Neural progenitor cell (in vitro differentiated cells): ENCODE measurements at regions not wholly inside any gene's neighbourhood (a gene's known extent, or its start where the extent isn't known, plus 50 kb on each side); places are given as distances from the start of the nearest gene placed in this dataset.

Source experiments
- DNase-seq: peaks from one replicate; pipeline ENCODE4 v3.0.0-alpha.2; 2016; ENCODE audit warnings: low spot score
- H2AFZ ChIP-seq: fragments of 200-600 bp; sonication (generic); replicated peaks from 2 replicates; pipeline ENCODE4 v1.6.1; 2016; ENCODE audit warnings: antibody characterized with exemption
- H3F3A ChIP-seq: fragments of 200-600 bp; sonication (generic); 2 replicates; pipeline ENCODE4 v1.6.1; 2016; ENCODE audit warnings: antibody characterized with exemption, low read depth
- H3K27ac ChIP-seq: fragments of 200-600 bp; sonication (generic); 2 replicates; pipeline ENCODE4 v1.5.1; 2016; ENCODE audit warnings: mild to moderate bottlenecking
- H3K27me3 ChIP-seq: fragments of 200-600 bp; sonication (generic); 2 replicates; pipeline ENCODE4 v1.6.1; 2016; ENCODE audit warnings: mild to moderate bottlenecking, moderate library complexity
- H3K36me3 ChIP-seq: fragments of 200-600 bp; sonication (generic); 2 replicates; pipeline ENCODE4 v1.5.1; 2016
- H3K4me1 ChIP-seq: fragments of 200-600 bp; sonication (generic); 2 replicates; pipeline ENCODE4 v1.6.1; 2016; ENCODE audit warnings: mixed run types
- H3K4me2 ChIP-seq: fragments of 200-600 bp; sonication (generic); 2 replicates; pipeline ENCODE4 v1.6.1; 2016
- H3K4me3 ChIP-seq: fragments of 200-600 bp; sonication (generic); 2 replicates; pipeline ENCODE4 v1.5.1; 2016
- H3K79me2 ChIP-seq: fragments of 200-600 bp; sonication (generic); 2 replicates; pipeline ENCODE4 v1.6.1; 2016; ENCODE audit warnings: low read depth
- H3K9ac ChIP-seq: fragments of 200-600 bp; sonication (generic); 2 replicates; pipeline ENCODE4 v1.6.1; 2016
- H3K9me3 ChIP-seq: fragments of 200-600 bp; sonication (generic); 2 replicates; pipeline ENCODE4 v1.5.1; 2016; ENCODE audit warnings: low read depth
- H4K20me1 ChIP-seq: fragments of 200-600 bp; sonication (generic); 2 replicates; pipeline ENCODE4 v1.6.1; 2016; ENCODE audit warnings: low read depth
- H3K27ac Mint-ChIP-seq: 3 replicates; pipeline ENCODE4 v1.8.0; 2021; ENCODE audit warnings: mixed read lengths
- H3K27me3 Mint-ChIP-seq: 2 replicates; pipeline ENCODE4 v1.8.0; 2022; ENCODE audit warnings: low read depth, mild to moderate bottlenecking, inconsistent platforms, moderate library complexity, mixed read lengths; ENCODE audit not compliant: insufficient read depth
- H3K36me3 Mint-ChIP-seq: 3 replicates; pipeline ENCODE4 v1.8.0; 2021; ENCODE audit warnings: mixed read lengths
- H3K4me1 Mint-ChIP-seq: 3 replicates; pipeline ENCODE4 v1.8.0; 2021; ENCODE audit warnings: mixed read lengths
- H3K4me3 Mint-ChIP-seq: 3 replicates; pipeline ENCODE4 v1.8.0; 2021; ENCODE audit warnings: mild to moderate bottlenecking, moderate library complexity, mixed read lengths
- H3K9me3 Mint-ChIP-seq: 3 replicates; pipeline ENCODE4 v1.8.0; 2020; ENCODE audit warnings: mixed read lengths
- EZH2 ChIP-seq: fragments of 200-600 bp; sonication (generic); IDR thresholded peaks from 2 replicates; pipeline ENCODE4 v1.6.1; 2017; ENCODE audit warnings: antibody characterized with exemption, mild to moderate bottlenecking, moderate library complexity
- EZH2phosphoT487 ChIP-seq: fragments of 200-600 bp; sonication (generic); IDR thresholded peaks from 2 replicates; pipeline ENCODE4 v1.6.1; 2017; ENCODE audit warnings: antibody characterized with exemption
- TF ChIP-seq, protein P1 (sequence below): fragments of 200-600 bp; sonication (generic); IDR thresholded peaks from 2 replicates; pipeline ENCODE4 v1.5.1; 2017; ENCODE audit warnings: antibody characterized with exemption, mild to moderate bottlenecking

DNA sequence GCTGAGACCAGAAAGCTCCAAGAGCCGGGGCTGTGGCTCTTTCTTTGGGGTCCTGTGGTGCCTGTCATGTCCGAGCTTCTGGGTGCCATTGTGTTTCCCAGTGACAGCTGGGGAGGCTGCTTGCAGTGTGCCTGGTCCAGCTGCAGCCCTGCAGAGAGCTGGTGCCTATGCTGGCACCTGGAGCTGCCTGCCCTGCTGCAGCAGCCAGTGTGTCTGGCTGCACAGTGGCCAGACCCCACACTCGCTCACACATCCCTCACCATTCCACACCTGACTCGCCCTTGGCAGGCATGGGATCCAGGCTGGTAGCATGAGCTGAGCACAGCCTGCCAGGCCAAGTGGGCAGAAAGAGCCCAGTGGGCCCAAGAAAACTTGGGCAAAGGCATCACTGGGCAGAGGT, 635.1 kb upstream of the SEMA3D start:
- Histone ChIP-seq H3K27ac (no peak overlapping the region), H4K20me1 (no peaks in the 10 kb centered on the region), H3K9me3 (no peaks in the 10 kb centered on the region), H3F3A (no peaks in the 10 kb centered on the region), H2AFZ (peak overlapping the region; percentile 70), H3K36me3 (no peaks in the 10 kb centered on the region), H3K79me2 (no peaks in the 10 kb centered on the region), H3K4me3 (no peak overlapping the region), H3K4me1 (no peaks in the 10 kb centered on the region), H3K27me3 (no peaks in the 10 kb centered on the region), H3K9ac (no peak overlapping the region), H3K4me2 (no peak overlapping the region)
- no peaks in the 10 kb centered on the region for H3K27me3 Mint-ChIP-seq
- H3K4me1 Mint-ChIP-seq: no peaks in the 10 kb centered on the region
- H3K36me3 Mint-ChIP-seq: no peaks in the 10 kb centered on the region
- no peak overlapping the region for H3K4me3 Mint-ChIP-seq
- H3K9me3 Mint-ChIP-seq: no peaks in the 10 kb centered on the region
- no peak for TF ChIP-seq EZH2
- TF ChIP-seq, protein P1, sequence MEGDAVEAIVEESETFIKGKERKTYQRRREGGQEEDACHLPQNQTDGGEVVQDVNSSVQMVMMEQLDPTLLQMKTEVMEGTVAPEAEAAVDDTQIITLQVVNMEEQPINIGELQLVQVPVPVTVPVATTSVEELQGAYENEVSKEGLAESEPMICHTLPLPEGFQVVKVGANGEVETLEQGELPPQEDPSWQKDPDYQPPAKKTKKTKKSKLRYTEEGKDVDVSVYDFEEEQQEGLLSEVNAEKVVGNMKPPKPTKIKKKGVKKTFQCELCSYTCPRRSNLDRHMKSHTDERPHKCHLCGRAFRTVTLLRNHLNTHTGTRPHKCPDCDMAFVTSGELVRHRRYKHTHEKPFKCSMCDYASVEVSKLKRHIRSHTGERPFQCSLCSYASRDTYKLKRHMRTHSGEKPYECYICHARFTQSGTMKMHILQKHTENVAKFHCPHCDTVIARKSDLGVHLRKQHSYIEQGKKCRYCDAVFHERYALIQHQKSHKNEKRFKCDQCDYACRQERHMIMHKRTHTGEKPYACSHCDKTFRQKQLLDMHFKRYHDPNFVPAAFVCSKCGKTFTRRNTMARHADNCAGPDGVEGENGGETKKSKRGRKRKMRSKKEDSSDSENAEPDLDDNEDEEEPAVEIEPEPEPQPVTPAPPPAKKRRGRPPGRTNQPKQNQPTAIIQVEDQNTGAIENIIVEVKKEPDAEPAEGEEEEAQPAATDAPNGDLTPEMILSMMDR: no peak
- DNase-seq: no peak
- no peak overlapping the region for H3K27ac Mint-ChIP-seq

DNA sequence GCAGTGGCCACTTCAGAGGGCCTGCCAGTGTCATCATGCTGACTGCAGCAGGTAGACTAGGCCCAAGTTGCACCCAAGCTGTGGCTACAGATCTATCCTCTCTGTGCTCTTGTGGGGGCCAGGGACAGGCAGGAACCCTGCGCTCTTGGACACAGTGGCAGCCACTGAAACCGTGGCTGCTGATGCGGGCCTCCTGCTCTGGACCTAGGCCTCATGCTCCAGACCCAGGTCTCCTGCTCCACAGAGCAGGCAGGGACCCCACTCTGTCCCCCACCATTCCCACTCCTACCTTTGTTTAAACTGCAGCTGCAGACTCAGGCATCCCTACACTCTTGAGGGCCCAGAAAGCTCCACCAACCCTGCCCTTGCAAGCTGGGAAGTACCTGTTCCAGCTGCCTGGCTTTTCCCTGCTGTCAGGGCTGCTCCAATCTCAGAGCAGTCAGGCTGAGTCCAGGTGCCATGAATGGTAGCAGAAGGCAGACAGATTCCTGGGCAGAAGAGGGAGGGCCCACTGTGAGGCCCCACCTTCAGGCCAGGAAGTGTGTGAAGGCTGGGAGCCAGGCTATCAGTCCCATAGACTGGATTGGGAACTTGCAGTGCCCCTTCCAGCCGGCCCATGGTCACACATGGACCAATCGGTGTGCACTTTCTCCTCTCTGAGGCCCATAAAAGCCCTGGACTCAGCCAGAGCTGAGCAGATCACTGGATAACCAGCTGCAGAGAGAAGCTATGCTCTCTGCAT, 634.0 kb upstream of the SEMA3D start:
- H3K4me1 Mint-ChIP-seq: peaks cover 4% of the 10 kb centered on the region
- no peaks in the 10 kb centered on the region for H3F3A ChIP-seq
- DNase-seq: no peak
- no peaks in the 10 kb centered on the region for H3K9me3 Mint-ChIP-seq
- H3K79me2 ChIP-seq: no peaks in the 10 kb centered on the region
- no peaks in the 10 kb centered on the region for H3K27me3 Mint-ChIP-seq
- peak overlapping the region; percentile 70 for H2AFZ ChIP-seq
- TF ChIP-seq, protein P1: no peak
- TF ChIP-seq EZH2 (no peak), EZH2phosphoT487 (no peak)
- H3K36me3 ChIP-seq: no peaks in the 10 kb centered on the region
- no peak overlapping the region for H3K4me3 ChIP-seq
- H3K36me3 Mint-ChIP-seq: no peaks in the 10 kb centered on the region
- H3K9me3 ChIP-seq: no peaks in the 10 kb centered on the region
- H3K4me2 ChIP-seq: no peak overlapping the region
- no peak overlapping the region for H3K9ac ChIP-seq
- no peak overlapping the region for H3K27ac Mint-ChIP-seq
- no peak overlapping the region for H3K4me3 Mint-ChIP-seq
- H4K20me1 ChIP-seq: no peaks in the 10 kb centered on the region
- H3K27me3 ChIP-seq: no peaks in the 10 kb centered on the region
- no peak overlapping the region for H3K27ac ChIP-seq
- H3K4me1 ChIP-seq: no peaks in the 10 kb centered on the region

DNA sequence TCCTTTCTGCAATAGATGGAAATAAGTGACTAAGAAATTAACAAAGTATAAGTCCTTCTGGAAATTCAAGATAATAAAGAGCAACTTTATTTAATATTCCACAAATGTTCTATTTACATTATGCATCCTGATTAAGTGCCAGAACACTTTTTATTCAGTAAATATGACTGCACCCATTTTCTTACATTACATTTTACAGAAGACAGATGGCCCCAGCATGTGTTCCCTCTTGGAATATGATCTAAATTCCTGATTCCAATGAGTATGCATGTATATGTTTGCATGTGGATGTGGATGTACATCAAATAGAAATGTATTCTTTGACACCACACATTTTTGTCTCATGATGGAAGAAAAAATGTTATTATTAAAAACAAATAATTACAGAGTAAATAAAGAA, 628.7 kb upstream of the SEMA3D start:
- DNase-seq: no peak
- no peaks in the 10 kb centered on the region for H3K27me3 Mint-ChIP-seq
- Histone ChIP-seq H4K20me1 (no peaks in the 10 kb centered on the region), H3K4me1 (no peaks in the 10 kb centered on the region), H3K4me3 (no peak overlapping the region), H3K27ac (no peak overlapping the region), H3K9ac (no peak overlapping the region), H3K36me3 (no peaks in the 10 kb centered on the region), H3K79me2 (no peaks in the 10 kb centered on the region), H2AFZ (no peak overlapping the region), H3F3A (no peaks in the 10 kb centered on the region), H3K27me3 (no peaks in the 10 kb centered on the region), H3K4me2 (no peak overlapping the region), H3K9me3 (no peaks in the 10 kb centered on the region)
- H3K27ac Mint-ChIP-seq: no peak overlapping the region
- no peak overlapping the region for H3K4me3 Mint-ChIP-seq
- no peaks in the 10 kb centered on the region for H3K36me3 Mint-ChIP-seq
- H3K9me3 Mint-ChIP-seq: no peaks in the 10 kb centered on the region
- peaks cover 4% of the 10 kb centered on the region for H3K4me1 Mint-ChIP-seq
- TF ChIP-seq EZH2phosphoT487 (no peak), EZH2 (no peak)
- TF ChIP-seq, protein P1: no peak
